CD14-positive monocyte (primary cell): ENCODE measurements at regions not wholly inside any gene's neighbourhood (a gene's known extent, or its start where the extent isn't known, plus 50 kb on each side); places are given as distances from the start of the nearest gene placed in this dataset.
"Not testable (repeated sequence)": the region's sequence is repeated elsewhere in the genome, so short reads cannot be mapped to it uniquely, and the experiment has no call there.

Source experiments
- DNase-seq, 3 donors: peaks; one replicate each; pipeline ENCODE4 v3.0.0-alpha.2; 2011 to 2022
- H2AFZ ChIP-seq: 2 replicates; pipeline ENCODE4 v1.6.0; 2012; ENCODE audit warnings: mild to moderate bottlenecking, low read depth, low read length, inconsistent platforms; ENCODE audit not compliant: insufficient read depth, poor library complexity, severe bottlenecking
- H3K27ac ChIP-seq, 2 donors: 1 replicate in 1 of 2; 2 replicates in 1 of 2; pipeline ENCODE4 v1.5.1; 2012 to 2013; ENCODE audit warnings: low read length in 2 of 2, control low read depth in 1 of 2, inconsistent platforms in 1 of 2, low read depth in 1 of 2, mild to moderate bottlenecking in 1 of 2
- H3K27me3 ChIP-seq, 2 donors: one replicate each; pipeline versions ENCODE4 v1.6.0 to v1.6.1; 2011 to 2013; ENCODE audit warnings: low read length in 2 of 2; ENCODE audit not compliant: control insufficient read depth in 2 of 2, insufficient read depth in 2 of 2
- H3K36me3 ChIP-seq, 2 donors: replicated peaks in 1 of 2; 1 replicate in 1 of 2; 2 replicates in 1 of 2; pipeline versions ENCODE4 v1.5.1 to v1.6.1; 2012 to 2013; ENCODE audit warnings: low read length in 2 of 2, control low read depth in 1 of 2, inconsistent platforms in 1 of 2, mild to moderate bottlenecking in 1 of 2; ENCODE audit not compliant: insufficient read depth in 2 of 2, control insufficient read depth in 1 of 2
- H3K4me1 ChIP-seq, 2 donors: 1 replicate in 1 of 2; 2 replicates in 1 of 2; pipeline versions ENCODE4 v1.5.1 to v1.6.1; 2012 to 2013; ENCODE audit warnings: low read length in 2 of 2, control low read depth in 1 of 2, inconsistent platforms in 1 of 2, mild to moderate bottlenecking in 1 of 2, moderate library complexity in 1 of 2; ENCODE audit not compliant: insufficient read depth in 2 of 2, control insufficient read depth in 1 of 2
- H3K4me2 ChIP-seq: replicated peaks from 2 replicates; pipeline ENCODE3; 2012; ENCODE audit warnings: low read length, moderate library complexity, mild to moderate bottlenecking; ENCODE audit not compliant: poor library complexity, severe bottlenecking; ENCODE audit errors: extremely low read depth
- H3K4me3 ChIP-seq, 3 experiments: fragments of 200-600 bp in 1 of 3; sonication (generic) in 1 of 3; replicated peaks in 1 of 3; 1 replicate in 2 of 3; 2 replicates in 1 of 3; pipeline ENCODE4 v1.5.1; 2011 to 2013; ENCODE audit warnings: low read length in 3 of 3, mild to moderate bottlenecking in 3 of 3, control low read depth in 2 of 3, low read depth in 2 of 3, inconsistent platforms in 1 of 3, moderate library complexity in 1 of 3
- H3K79me2 ChIP-seq: 2 replicates; pipeline ENCODE4 v1.6.0; 2012; ENCODE audit warnings: mild to moderate bottlenecking, control low read depth, inconsistent platforms, low read length, moderate library complexity; ENCODE audit not compliant: insufficient read depth
- H3K9ac ChIP-seq: 2 replicates; pipeline ENCODE4 v1.6.0; 2017; ENCODE audit warnings: low read length, mild to moderate bottlenecking; ENCODE audit not compliant: insufficient read depth, poor library complexity, severe bottlenecking
- H3K9me3 ChIP-seq, 2 donors: replicated peaks in 1 of 2; 1 replicate in 1 of 2; 2 replicates in 1 of 2; pipeline versions ENCODE4 v1.5.1 to v1.6.1; 2012 to 2013; ENCODE audit warnings: low read length in 2 of 2, control low read depth in 1 of 2; ENCODE audit not compliant: control insufficient read depth in 1 of 2, insufficient read depth in 1 of 2
- H4K20me1 ChIP-seq: 2 replicates; pipeline ENCODE4 v1.6.0; 2012; ENCODE audit warnings: mild to moderate bottlenecking, low read length, control low read depth, moderate library complexity; ENCODE audit not compliant: insufficient read depth
- H3K27ac Mint-ChIP-seq, 7 donors: one replicate each; pipeline ENCODE4 v1.8.0; 2020; ENCODE audit warnings: mild to moderate bottlenecking in 7 of 7, mixed read lengths in 7 of 7, moderate library complexity in 6 of 7, inconsistent platforms in 2 of 7
- H3K27me3 Mint-ChIP-seq, 3 donors: one replicate each; pipeline ENCODE4 v1.8.0; 2021 to 2022; ENCODE audit warnings: low read depth in 3 of 3, mild to moderate bottlenecking in 3 of 3, mixed read lengths in 3 of 3, moderate library complexity in 3 of 3, inconsistent platforms in 1 of 3
- H3K36me3 Mint-ChIP-seq, 2 donors: one replicate each; pipeline ENCODE4 v1.8.0; 2020; ENCODE audit warnings: mixed read lengths in 2 of 2, inconsistent platforms in 1 of 2, mild to moderate bottlenecking in 1 of 2
- H3K4me1 Mint-ChIP-seq: one replicate; pipeline ENCODE4 v1.8.0; 2020; ENCODE audit warnings: mild to moderate bottlenecking, mixed read lengths
- H3K4me3 Mint-ChIP-seq, 2 donors: one replicate each; pipeline ENCODE4 v1.8.0; 2020; ENCODE audit warnings: mild to moderate bottlenecking in 2 of 2, mixed read lengths in 2 of 2, moderate library complexity in 1 of 2
- H3K9me3 Mint-ChIP-seq, 7 donors: one replicate each; pipeline ENCODE4 v1.8.0; 2020 to 2022; ENCODE audit warnings: mixed read lengths in 7 of 7, mild to moderate bottlenecking in 6 of 7, moderate library complexity in 6 of 7, inconsistent platforms in 2 of 7
- WGBS: methylation state at CpG from one replicate; pipeline ENCODE4 v1.1.5; 2013; ENCODE audit warnings: missing lambda C conversion rate; ENCODE audit not compliant: insufficient coverage; 5-methylcytosine and 5-hydroxymethylcytosine counted together
- intact Hi-C, 2 donors: fragments of 100-400 bp; cut with micrococcal nuclease; formaldehyde crosslinking; loops; one replicate each; pipeline versions ENCODE4 v1.15.0 to v1.15.1; 2023
- TF ChIP-seq, protein P1 (sequence below): fragments of 200-600 bp; IDR thresholded peaks from one replicate; pipeline ENCODE4 v1.8.0; 2022; ENCODE audit warnings: antibody characterized with exemption, mild to moderate bottlenecking

DNA sequence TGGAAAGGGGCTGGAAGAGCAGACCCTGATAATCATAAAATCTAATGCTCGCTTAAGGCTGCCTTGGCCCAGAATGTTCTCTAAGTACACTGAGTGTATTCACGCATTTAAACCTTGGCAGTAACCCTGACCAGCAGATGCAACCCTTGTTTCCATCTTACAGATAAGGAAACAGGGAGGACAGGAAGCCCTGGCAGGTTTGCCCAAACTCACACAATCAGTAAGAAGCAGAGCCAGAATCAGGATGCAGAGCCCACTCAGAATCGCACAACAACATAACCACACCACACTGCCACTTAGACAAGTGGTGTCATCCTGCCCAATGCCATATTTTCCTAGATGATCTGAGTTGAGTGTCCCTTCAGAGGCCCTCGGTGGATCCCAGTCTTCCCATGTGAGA lies 214.5 kb upstream of the HES1 start:
- no peak overlapping the region for H3K9ac ChIP-seq
- no peak overlapping the region for H2AFZ ChIP-seq
- peaks cover 0 to 2% (median 1%) of the 10 kb centered on the region in 3 donors for H3K27me3 Mint-ChIP-seq
- peak overlapping the region in 1 of 7 donors; percentile 44 for H3K27ac Mint-ChIP-seq
- H3K4me2 ChIP-seq: no peak overlapping the region
- H3K27me3 ChIP-seq: no peaks in the 10 kb centered on the region
- TF ChIP-seq, protein P1, sequence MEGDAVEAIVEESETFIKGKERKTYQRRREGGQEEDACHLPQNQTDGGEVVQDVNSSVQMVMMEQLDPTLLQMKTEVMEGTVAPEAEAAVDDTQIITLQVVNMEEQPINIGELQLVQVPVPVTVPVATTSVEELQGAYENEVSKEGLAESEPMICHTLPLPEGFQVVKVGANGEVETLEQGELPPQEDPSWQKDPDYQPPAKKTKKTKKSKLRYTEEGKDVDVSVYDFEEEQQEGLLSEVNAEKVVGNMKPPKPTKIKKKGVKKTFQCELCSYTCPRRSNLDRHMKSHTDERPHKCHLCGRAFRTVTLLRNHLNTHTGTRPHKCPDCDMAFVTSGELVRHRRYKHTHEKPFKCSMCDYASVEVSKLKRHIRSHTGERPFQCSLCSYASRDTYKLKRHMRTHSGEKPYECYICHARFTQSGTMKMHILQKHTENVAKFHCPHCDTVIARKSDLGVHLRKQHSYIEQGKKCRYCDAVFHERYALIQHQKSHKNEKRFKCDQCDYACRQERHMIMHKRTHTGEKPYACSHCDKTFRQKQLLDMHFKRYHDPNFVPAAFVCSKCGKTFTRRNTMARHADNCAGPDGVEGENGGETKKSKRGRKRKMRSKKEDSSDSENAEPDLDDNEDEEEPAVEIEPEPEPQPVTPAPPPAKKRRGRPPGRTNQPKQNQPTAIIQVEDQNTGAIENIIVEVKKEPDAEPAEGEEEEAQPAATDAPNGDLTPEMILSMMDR: no peak
- H3K4me1 Mint-ChIP-seq: peaks cover 12% of the 10 kb centered on the region
- H3K36me3 ChIP-seq: no peaks in the 10 kb centered on the region
- no peak overlapping the region for H3K4me3 ChIP-seq
- intact Hi-C loops: no loop called here
- H3K4me3 Mint-ChIP-seq: no peak overlapping the region
- H3K9me3 Mint-ChIP-seq: peaks cover 6 to 20% (median 16%) of the 10 kb centered on the region in 7 donors
- H4K20me1 ChIP-seq: no peaks in the 10 kb centered on the region
- peaks cover 0 to 6% of the 10 kb centered on the region in 2 donors for H3K36me3 Mint-ChIP-seq
- H3K79me2 ChIP-seq: no peaks in the 10 kb centered on the region
- H3K27ac ChIP-seq: no peak overlapping the region
- no peak for DNase-seq
- peaks cover 0 to 17% of the 10 kb centered on the region in 2 donors for H3K9me3 ChIP-seq
- 100% methylated on average over 1 of the region's 4 CpGs for WGBS
- H3K4me1 ChIP-seq: peaks cover 4 to 9% of the 10 kb centered on the region in 2 donors

DNA sequence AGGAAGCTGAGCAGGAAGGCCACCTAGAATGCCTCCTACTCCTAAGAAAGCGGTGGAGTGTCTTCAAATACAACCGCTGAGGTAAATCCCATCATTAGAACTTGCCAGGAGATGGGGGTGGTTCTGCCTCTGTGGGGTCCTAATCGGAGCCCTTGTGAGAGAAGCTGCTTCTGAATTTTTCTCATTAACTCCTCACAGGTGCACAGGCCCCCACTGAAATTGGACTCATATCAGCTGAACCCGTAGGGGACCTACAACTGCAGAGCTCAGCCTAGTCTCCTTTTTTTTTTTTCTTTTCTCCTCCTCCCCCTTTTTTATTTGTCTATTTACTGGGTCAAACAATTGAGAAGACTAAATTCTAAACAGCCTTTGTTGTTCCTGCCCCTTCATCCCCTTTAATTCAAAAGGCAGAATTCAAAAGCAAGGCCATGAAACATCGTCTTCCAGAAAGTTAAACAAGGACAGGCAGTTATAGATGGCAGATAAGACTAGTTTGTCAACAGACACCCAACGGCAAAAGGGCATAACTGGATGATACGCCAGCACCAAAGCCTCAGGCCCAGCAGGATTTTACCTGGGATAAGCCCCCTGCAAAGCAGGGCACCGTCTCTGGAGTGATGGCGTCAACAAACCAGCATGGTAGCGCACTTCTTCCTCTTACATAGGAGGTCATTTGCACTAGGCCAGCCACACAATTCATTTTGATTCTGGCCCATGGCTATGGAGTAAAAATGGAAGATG lies 213.7 kb upstream of the HES1 start:
- peaks cover 0 to 17% of the 10 kb centered on the region in 2 donors for H3K9me3 ChIP-seq
- no peak overlapping the region for H3K9ac ChIP-seq

DNA sequence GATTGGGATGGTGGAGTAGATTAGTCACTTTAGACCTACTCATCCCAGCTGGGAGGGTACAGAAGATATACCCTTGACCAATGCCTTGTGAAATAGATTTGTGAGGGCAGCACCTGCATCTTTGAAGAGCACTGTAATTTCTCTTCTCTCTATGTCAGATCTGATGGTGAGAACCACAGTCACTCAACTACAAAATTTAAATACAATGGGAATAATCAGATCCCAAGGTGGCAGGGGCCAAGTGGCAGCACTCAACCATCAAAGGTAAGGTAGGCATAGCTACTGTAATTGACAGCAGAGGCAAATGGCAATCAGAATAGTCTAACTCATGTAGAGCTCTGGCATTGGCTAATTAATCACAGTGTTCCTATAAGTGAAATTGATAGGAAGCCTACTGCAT lies 212.0 kb upstream of the HES1 start:
- DNase-seq, H3K36me3 Mint-ChIP-seq, H2AFZ ChIP-seq, H4K20me1 ChIP-seq, intact Hi-C loops, H3K4me3 ChIP-seq, H3K9ac ChIP-seq, H3K27ac Mint-ChIP-seq, H3K27me3 ChIP-seq, H3K27ac ChIP-seq, H3K27me3 Mint-ChIP-seq, H3K4me2 ChIP-seq, H3K79me2 ChIP-seq, H3K4me3 Mint-ChIP-seq, H3K36me3 ChIP-seq: not testable (repeated sequence)
- Histone ChIP-seq H3K4me1 (peaks cover 4 to 11% of the 10 kb centered on the region in 2 donors), H3K9me3 (peaks cover 0 to 17% of the 10 kb centered on the region in 2 donors)
- H3K4me1 Mint-ChIP-seq: peaks cover 10% of the 10 kb centered on the region
- H3K9me3 Mint-ChIP-seq: peaks cover 6 to 21% (median 16%) of the 10 kb centered on the region in 7 donors

More for the DNA sequence above, 213.7 kb upstream of the HES1 start:
- Histone ChIP-seq H2AFZ (no peak overlapping the region), H3K36me3 (no peaks in the 10 kb centered on the region), H3K79me2 (no peaks in the 10 kb centered on the region), H3K27me3 (no peaks in the 10 kb centered on the region), H3K4me2 (no peak overlapping the region), H3K4me1 (peaks cover 4 to 11% of the 10 kb centered on the region in 2 donors), H3K27ac (no peak overlapping the region), H4K20me1 (no peaks in the 10 kb centered on the region), H3K4me3 (no peak overlapping the region)
- DNase-seq: no peak
- Mint-ChIP-seq H3K27ac (no peak overlapping the region), H3K9me3 (peaks cover 6 to 20% (median 16%) of the 10 kb centered on the region in 7 donors), H3K27me3 (peaks cover 0 to 2% (median 1%) of the 10 kb centered on the region in 3 donors), H3K36me3 (peaks cover 0 to 6% of the 10 kb centered on the region in 2 donors), H3K4me1 (peaks cover 14% of the 10 kb centered on the region), H3K4me3 (no peak overlapping the region)
- intact Hi-C loops: no loop called here
- WGBS: 100% methylated on average over 3 of the region's 10 CpGs
- TF ChIP-seq, protein P1: no peak
